Keratinocyte (primary cell): ENCODE measurements at regions not wholly inside any gene's neighbourhood (a gene's known extent, or its start where the extent isn't known, plus 50 kb on each side); places are given as distances from the start of the nearest gene placed in this dataset.

ENCODE experiments used
- DNase-seq: peaks from one replicate; pipeline ENCODE4 v3.0.0-alpha.2; 2011; ENCODE audit warnings: low read depth, missing footprints, low spot score
- FAIRE-seq: peaks from 2 replicates; lab custom pipeline; 2011; peaks lifted over from hg19 to GRCh38; lab: Jason Lieb, UNC
- H2AFZ ChIP-seq: 2 replicates; pipeline ENCODE4 v1.6.0; 2012; ENCODE audit warnings: low read length, control low read depth, inconsistent platforms; ENCODE audit not compliant: control insufficient read depth
- H3K27ac ChIP-seq: 2 replicates; pipeline ENCODE4 v1.5.1; 2011; ENCODE audit warnings: low read length; ENCODE audit not compliant: control insufficient read depth, insufficient read depth
- H3K27me3 ChIP-seq: 3 replicates; pipeline ENCODE4 v1.6.0; 2011; ENCODE audit warnings: low read length; ENCODE audit not compliant: control insufficient read depth, insufficient read depth; ENCODE audit errors: extremely low read depth
- H3K36me3 ChIP-seq, 2 experiments: 2 replicates in 1 of 2; 3 replicates in 1 of 2; pipeline ENCODE4 v1.5.1; 2011; ENCODE audit warnings: low read length in 2 of 2, mild to moderate bottlenecking in 1 of 2; ENCODE audit not compliant: control insufficient read depth in 2 of 2, insufficient read depth in 2 of 2; ENCODE audit errors: extremely low read depth in 1 of 2
- H3K4me1 ChIP-seq: 3 replicates; pipeline ENCODE4 v1.5.1; 2011; ENCODE audit warnings: low read length; ENCODE audit not compliant: control insufficient read depth, insufficient read depth; ENCODE audit errors: extremely low read depth
- H3K4me2 ChIP-seq: 3 replicates; pipeline ENCODE4 v1.6.0; 2011; ENCODE audit warnings: low read depth, low read length; ENCODE audit not compliant: control insufficient read depth, insufficient read depth; ENCODE audit errors: extremely low read depth
- H3K4me3 ChIP-seq, 3 experiments: fragments of 200-600 bp in 1 of 3; sonication (generic) in 1 of 3; 2 replicates in 2 of 3; 3 replicates in 1 of 3; pipeline ENCODE4 v1.5.1; 2011 to 2016; ENCODE audit warnings: low read length in 3 of 3, mild to moderate bottlenecking in 3 of 3, control low read depth in 2 of 3, inconsistent platforms in 1 of 3, low read depth in 1 of 3, mixed read lengths in 1 of 3, mixed run types in 1 of 3, moderate library complexity in 1 of 3; ENCODE audit not compliant: control insufficient read depth in 2 of 3, insufficient read depth in 2 of 3; ENCODE audit errors: extremely low read depth in 1 of 3
- H3K79me2 ChIP-seq: 2 replicates; pipeline ENCODE4 v1.6.0; 2012; ENCODE audit warnings: low read length; ENCODE audit not compliant: control insufficient read depth, insufficient read depth
- H3K9ac ChIP-seq: 3 replicates; pipeline ENCODE4 v1.6.0; 2011; ENCODE audit warnings: low read length; ENCODE audit not compliant: control insufficient read depth, insufficient read depth; ENCODE audit errors: extremely low read depth
- H3K9me1 ChIP-seq: 3 replicates; pipeline ENCODE4 v1.6.0; 2011; ENCODE audit warnings: low read length; ENCODE audit not compliant: control insufficient read depth, insufficient read depth; ENCODE audit errors: extremely low read depth
- H3K9me3 ChIP-seq: 2 replicates; pipeline ENCODE4 v1.5.1; 2012; ENCODE audit warnings: low read depth, low read length; ENCODE audit not compliant: control insufficient read depth
- H4K20me1 ChIP-seq: 3 replicates; pipeline ENCODE4 v1.6.0; 2011; ENCODE audit warnings: low read length; ENCODE audit not compliant: control insufficient read depth, insufficient read depth; ENCODE audit errors: extremely low read depth
- CTCF ChIP-seq, 3 experiments: IDR thresholded peaks in 1 of 3; conservative IDR thresholded peaks in 1 of 3; optimal IDR thresholded peaks in 1 of 3; 2 replicates in 2 of 3; 3 replicates in 1 of 3; pipeline versions ENCODE3 to v1.5.1; 2011; ENCODE audit warnings: low read length in 3 of 3, mild to moderate bottlenecking in 3 of 3, moderate library complexity in 2 of 3, control low read depth in 1 of 3, inconsistent platforms in 1 of 3; ENCODE audit not compliant: insufficient read depth in 2 of 3; ENCODE audit errors: extremely low read depth in 1 of 3
- EZH2 ChIP-seq: IDR thresholded peaks from one replicate; pipeline ENCODE4 v1.6.1; 2012; ENCODE audit warnings: inconsistent platforms, mild to moderate bottlenecking, low read length, moderate library complexity
- dilution Hi-C: fragments of 300-500 bp; cut with MboI; formaldehyde crosslinking; loops from one replicate; pipeline ENCODE4 v1.7.0; 2020; ENCODE audit warnings: low sequenced_read_pairs; ENCODE audit not compliant: extremely low pct_ligation_motif_present

GRCh38 chr10:118472415-118473304, 122.8 kb downstream of the PRLHR start:
- TF ChIP-seq EZH2 (no peak), CTCF (optimal IDR thresholded peaks at IDR 0.05 in 1 of 3, IDR thresholded peaks at IDR 0.05 in 1 of 3, conservative IDR thresholded peaks at IDR 0.05 in 1 of 3; ENCODE audit: extremely low read depth in 1 of 3, insufficient read depth in 2 of 3, low read length in 3 of 3) (no peak)
- Histone ChIP-seq H3K79me2 (no peaks in the 10 kb centered on the region), H2AFZ (peak overlapping the region; percentile 66), H3K36me3 (no peaks in the 10 kb centered on the region), H3K9me1 (no peaks in the 10 kb centered on the region), H4K20me1 (no peaks in the 10 kb centered on the region), H3K4me2 (peak overlapping the region; percentile 65), H3K9ac (peak overlapping the region; percentile 65), H3K27ac (peak overlapping the region; percentile 88), H3K4me1 (peaks cover 26% of the 10 kb centered on the region), H3K4me3 (peak overlapping the region in 1 of 3 experiments; percentile 17), H3K9me3 (no peaks in the 10 kb centered on the region), H3K27me3 (no peaks in the 10 kb centered on the region)
- peak; percentile 44 for DNase-seq
- peak; percentile 97 for FAIRE-seq
- dilution Hi-C loops = no loop called here

GRCh38 chr10:118471863-118472262, 123.6 kb downstream of the PRLHR start:
- peak overlapping the region in 1 of 3 experiments; percentile 17 for H3K4me3 ChIP-seq
- H3K79me2 ChIP-seq = no peaks in the 10 kb centered on the region
- H3K9ac ChIP-seq = peak overlapping the region; percentile 65
- no peaks in the 10 kb centered on the region for H3K9me3 ChIP-seq
- H3K27ac ChIP-seq = peak overlapping the region; percentile 88
- peak overlapping the region; percentile 8 for H2AFZ ChIP-seq
- no peak for FAIRE-seq
- H3K4me2 ChIP-seq = peak overlapping the region; percentile 65
- no peaks in the 10 kb centered on the region for H4K20me1 ChIP-seq
- H3K36me3 ChIP-seq = no peaks in the 10 kb centered on the region
- H3K27me3 ChIP-seq = no peaks in the 10 kb centered on the region
- peak; percentile 70 for DNase-seq
- H3K9me1 ChIP-seq = no peaks in the 10 kb centered on the region
- peaks cover 26% of the 10 kb centered on the region for H3K4me1 ChIP-seq
- dilution Hi-C loops = no loop called here
- TF ChIP-seq EZH2 (no peak), CTCF (optimal IDR thresholded peaks at IDR 0.05 in 1 of 3, IDR thresholded peaks at IDR 0.05 in 1 of 3, conservative IDR thresholded peaks at IDR 0.05 in 1 of 3; ENCODE audit: extremely low read depth in 1 of 3, insufficient read depth in 2 of 3, low read length in 3 of 3) (no peak)
